Loucy (cell line): ENCODE measurements at regions not wholly inside any gene's neighbourhood (a gene's known extent, or its start where the extent isn't known, plus 50 kb on each side); places are given as distances from the start of the nearest gene placed in this dataset.

Source experiments
- CTCF ChIP-seq: fragments of 200-600 bp; sonication (generic); conservative IDR thresholded peaks from 2 replicates; pipeline ENCODE4 v1.5.1; 2014; ENCODE audit warnings: mild to moderate bottlenecking, antibody characterized with exemption, low read length
- EZH2phosphoT487 ChIP-seq: fragments of 200-600 bp; IDR thresholded peaks from 2 replicates; pipeline ENCODE4 v1.6.1; 2018; ENCODE audit warnings: antibody characterized with exemption, mild to moderate bottlenecking, moderate library complexity, borderline replicate concordance

DNA sequence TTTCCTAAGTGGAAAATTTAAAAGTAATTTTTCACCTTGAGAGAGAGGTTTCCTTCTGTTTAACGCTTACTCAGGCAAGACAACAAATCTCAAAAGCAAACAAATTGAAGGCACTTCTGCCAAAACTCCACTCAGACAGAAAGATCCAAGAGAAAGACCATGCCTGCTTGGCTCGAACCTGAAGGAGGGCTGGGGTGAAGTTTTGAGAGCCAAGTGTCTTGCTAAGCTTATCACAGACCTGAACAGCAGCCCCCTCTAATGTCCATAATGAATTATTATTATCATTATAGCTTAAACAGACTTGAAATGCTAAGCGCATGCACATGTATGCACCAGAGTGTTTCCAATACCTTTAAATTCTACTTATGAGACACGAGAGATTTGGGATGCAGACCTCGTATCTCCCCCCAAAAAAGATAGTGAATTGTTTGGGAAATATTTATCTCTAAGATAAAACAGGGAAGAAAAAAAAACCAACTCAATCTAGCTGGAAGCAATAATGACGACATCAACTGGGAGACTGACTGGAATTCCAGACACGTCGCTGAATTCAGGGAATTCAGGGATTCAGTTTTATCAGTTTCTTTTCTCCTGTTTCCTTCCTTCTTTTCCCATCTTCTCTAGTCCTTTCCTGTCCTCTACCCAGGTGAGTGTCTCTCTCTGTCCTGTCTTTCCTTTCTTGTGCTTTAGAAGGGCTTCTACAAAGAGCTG is 473.2 kb downstream of the RBFOX1 start:
- no peak for TF ChIP-seq CTCF
- TF ChIP-seq EZH2phosphoT487 = no peak
